ENCODE measurements at regions not wholly inside any gene's neighbourhood (a gene's known extent, or its start where the extent isn't known, plus 50 kb on each side); places are given as distances from the start of the nearest gene placed in this dataset.
A peak's percentile ranks its signal among the peaks of the same experiment; 100 is the strongest.

DNA sequence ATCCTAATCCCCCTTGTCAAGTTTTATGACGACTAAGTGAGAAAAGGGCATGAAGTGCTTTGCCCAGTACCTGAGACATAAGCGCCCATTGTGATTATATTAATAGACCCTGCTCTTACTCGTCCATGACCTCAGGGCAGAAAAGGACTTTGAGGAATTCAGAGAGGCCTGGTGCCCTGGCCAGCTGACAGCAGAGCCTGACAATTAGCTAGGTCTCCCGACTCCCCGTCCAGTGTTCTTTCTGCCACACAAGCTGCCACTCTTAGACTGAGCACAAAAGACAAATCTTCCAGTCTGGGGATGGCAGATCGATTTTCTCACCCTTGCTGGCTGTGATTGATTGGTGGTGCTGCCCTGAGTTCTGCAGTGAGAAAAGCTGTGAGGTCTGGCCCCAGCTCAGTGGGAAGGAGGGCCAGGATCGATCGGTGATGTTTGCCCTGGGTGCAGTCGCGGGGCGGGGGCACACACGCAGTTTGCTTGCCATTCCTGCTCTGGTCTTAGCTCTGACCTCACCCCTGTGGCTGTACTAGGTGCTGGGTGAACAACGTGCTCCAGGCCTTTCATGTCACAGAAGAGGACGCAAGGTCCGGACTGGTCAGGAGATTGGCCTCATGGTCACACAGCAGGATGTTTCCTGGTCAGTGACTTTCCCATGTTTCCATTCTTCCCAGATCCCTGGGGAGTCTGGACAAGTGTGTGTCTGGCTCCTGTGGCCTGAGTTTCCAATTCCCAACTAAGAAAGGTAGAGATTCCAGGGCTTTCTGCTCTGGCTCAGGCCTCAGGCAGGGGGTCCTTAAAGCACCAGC, 67.4 kb upstream of the TLE3 start:
- no peak for DNase-seq (ENCODE audit: low read depth, low spot score)

DNA sequence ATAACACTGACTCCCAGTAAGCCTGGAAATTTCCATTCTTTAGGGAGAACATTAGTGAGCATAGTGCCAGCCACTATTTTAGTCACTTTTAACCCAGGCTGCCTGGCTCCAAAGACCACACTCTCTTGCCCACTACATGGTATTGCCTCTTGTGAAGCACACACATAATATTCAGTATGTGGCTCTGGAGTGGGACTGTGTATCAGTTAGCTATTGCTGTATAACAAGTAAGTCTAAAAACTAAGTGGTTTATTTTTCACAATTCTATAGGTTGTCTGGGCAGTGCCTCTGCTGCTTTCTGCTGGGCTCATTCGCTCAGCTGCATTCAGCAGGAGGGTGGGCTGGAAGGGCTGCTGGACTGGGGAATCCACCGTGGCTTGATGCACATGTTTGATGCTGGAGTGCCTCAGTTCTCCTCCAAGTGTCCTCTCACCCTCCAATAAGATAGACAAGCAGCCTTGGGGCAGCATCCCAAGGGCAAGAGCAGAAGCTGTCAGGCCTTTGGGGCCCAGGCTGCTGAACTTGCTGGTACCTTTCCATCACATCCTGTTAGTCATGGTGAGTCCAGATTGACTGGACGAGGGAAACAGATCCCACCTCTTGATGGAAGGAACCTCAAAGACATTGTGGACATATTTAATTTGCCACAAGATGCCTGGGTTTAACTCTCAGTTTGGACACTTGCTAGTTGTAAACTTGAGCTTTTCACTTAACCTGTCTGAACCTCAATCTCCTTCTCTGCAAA, 66.6 kb upstream of the TLE3 start:
- no peak for DNase-seq (ENCODE audit: low read depth, low spot score)

DNA sequence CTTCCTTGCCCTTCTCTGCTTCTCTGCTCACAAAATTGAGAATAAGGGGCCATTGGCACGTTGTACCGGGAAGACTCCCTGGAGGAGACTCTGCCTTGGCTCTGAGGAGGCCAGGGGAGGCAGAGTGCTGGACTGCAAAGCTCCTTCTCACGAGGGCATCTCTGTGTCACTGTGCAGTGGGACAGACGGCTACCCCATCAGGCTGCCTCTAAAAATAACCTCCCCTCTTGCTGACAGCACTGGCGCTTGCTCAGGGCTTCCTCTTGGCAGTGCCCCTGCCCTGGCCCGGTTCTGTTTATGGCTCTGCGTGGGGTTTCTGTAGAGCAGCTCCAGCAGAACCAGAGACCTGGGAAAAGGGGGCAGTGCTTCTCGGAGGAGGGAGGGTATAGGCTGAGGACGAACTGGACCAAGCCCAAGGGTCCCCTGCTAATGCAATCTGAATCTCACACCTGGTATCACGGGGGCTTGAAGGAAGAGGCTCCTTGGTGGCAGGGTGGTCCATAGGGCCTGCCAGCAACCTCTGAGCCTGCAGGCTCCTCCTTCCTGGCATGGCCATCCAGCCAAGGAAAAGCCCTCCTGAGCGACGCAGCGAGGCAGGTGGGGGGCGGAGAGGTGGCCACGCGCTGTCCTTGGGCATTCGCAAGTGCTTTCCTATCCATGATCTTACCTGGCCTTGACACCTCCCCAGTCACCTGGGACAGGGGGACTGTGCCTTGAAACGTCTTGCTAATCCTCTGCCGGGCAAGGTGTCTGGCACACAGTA, 63.3 kb upstream of the TLE3 start:
- DNase-seq (ENCODE audit: low read depth, low spot score) = no peak

DNA sequence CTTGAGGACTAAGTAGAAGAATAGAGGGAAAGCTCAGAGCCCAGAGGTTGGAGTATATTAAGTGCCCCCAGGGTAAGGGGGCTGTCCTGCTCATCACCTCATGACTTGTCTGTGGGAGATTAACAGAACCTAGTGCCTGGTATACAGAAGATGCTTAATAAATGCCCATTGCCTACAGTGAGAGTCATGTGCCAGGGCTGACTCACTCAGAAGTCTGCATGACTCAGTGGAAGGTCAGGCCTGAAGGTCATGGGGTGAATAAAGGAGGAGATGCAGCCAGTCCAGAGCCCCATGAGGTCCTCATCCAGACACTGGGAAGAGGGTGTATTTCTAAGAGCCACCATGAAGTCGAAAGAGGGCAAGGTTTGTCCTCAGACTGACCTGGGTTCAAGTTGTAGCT, 62.5 kb upstream of the TLE3 start:
- DNase-seq (ENCODE audit: low read depth, low spot score) = no peak

DNA sequence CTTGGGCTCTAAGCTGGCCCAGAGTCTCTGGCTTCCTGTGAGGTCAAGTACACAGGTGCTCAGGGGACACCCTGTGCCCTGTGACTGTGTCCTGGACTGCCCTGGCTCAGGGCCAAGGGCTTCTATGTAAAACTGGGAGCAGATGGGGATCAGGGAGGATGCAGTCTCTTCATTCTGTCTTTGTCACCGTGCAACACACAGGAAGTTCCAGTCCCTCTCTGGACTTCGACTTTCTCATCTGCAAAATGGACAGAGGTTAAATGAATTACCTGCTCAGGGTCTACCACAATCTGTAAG, 61.9 kb upstream of the TLE3 start:
- DNase-seq (ENCODE audit: low read depth, low spot score) = no peak

DNA sequence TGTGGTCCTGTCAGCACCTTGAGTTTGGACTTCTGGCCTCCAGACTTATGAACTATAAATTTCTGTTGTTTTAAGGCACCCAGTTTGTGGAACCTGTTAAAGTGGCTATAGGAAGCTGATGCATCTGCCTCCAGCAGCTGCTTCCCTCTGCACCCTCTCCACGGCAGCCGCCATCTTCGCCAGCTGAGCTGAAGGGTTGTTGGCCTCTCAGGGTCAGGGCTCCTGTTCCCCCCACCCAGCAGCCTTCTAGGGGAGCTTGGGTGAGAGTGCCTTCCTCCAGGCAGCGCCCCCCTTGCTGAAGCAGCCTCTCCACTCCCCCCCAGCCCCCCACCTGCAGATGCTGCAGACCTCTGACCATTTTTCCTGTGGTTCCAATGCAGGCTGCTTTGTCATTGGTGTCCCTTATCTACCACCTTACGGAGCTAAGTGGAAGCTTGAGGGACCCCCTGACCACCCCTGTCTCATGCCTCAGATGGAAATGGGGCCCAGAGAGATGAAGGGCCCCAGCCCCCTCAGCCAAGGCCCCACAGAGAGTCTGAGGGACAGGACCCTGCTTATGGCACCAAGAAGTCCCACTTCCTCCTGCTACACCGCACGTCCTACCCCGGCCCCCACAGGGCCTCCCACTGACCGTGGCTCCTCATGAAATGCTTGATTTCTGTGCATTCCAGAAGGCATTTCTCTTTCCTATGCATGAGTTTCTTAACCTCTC, 61.4 kb upstream of the TLE3 start:
- no peak for DNase-seq (ENCODE audit: low read depth, low spot score)

DNA sequence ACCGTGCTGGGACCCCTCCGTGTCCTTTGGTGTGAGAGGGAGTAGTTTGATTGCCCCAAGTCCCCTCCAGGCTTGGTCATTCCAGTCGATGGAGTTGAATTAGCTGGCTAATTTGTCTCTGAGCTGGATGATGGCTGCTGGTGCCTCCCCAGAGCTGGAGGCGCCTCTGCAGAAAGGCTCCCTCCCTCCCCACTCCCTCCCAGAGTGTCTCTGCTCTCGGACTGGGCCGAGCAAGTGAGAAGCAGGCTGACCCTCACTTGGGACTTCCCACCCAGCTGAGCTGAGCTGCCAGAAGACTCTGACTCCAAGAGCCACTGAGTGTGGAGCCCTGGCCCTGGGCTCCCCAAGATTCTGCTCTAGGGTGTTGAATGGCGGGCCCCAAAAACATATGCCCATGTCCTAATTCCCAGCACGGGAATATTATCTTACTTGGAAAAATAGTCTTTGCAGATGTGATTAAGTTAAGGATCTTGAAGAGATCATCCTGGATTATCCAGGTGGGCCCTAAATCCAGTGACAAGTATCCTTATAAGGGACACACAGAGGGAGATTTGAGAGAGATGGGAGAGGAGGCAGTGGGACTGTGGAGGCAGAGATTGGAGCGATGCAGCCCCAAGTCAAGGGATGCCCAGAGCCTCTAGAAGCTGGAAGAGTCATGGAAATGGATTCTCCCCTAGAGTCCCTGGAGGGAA, 60.7 kb upstream of the TLE3 start:
- DNase-seq (ENCODE audit: low read depth, low spot score) = no peak

DNA sequence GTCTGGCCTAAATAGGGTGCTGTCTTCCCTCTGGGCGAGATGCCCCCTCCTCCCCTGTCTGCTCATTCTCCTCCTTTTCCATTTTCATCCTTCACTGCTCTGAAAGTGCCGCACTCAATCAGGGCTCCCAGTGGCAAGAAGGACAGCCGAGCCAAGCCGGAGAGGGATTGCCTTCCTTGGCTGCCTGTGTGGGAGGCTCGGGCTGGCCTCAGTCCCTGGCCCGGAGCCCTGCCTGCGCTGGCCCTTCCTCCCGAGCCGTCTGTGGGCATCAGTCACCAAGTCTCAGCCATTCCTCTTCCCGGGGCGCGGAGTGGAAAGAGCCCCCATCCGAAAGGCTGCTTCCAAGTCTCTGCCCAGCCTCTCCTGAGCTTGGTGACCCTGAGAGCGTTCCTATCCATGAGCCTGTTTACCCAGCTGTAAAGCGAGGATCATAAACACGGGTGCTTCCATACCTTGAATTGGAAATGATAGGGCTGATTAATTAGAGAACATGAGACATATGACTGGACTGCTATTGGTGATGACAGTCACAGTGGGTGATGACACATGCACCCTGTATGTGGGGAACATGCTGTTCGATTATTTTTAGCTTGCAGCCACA, 59.1 kb upstream of the TLE3 start:
- DNase-seq (ENCODE audit: low read depth, low spot score) = no peak

DNA sequence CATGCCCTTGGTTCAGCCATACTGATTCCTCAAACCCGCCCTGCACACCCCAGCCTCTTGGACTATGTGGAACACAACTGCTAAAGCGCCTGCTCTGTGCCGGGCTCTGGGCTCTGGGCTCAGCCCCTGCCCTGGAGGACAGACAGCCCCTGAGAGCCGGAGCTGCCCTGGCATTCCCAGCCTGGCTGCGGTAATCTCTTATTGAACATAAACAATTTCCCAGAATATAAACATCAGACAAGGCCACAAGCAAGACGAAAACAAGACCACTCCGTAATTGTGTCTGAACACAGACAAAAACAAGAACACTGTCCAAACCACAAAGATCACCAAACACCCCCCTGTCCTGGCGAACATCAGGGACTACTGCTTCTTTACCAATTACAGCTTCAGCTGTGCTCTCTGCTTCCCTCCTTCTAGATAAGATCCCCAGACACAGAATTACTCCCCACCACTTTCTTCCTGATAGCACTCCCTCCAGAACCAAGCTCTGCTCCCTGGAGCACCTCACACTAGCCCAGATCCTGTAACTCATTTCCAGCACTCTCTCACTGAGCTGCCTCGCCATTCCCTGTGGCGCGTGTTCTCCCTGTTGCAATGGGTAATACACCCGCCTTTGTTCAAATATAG, 57.1 kb upstream of the TLE3 start:
- no peak for DNase-seq (ENCODE audit: low read depth, low spot score)

DNA sequence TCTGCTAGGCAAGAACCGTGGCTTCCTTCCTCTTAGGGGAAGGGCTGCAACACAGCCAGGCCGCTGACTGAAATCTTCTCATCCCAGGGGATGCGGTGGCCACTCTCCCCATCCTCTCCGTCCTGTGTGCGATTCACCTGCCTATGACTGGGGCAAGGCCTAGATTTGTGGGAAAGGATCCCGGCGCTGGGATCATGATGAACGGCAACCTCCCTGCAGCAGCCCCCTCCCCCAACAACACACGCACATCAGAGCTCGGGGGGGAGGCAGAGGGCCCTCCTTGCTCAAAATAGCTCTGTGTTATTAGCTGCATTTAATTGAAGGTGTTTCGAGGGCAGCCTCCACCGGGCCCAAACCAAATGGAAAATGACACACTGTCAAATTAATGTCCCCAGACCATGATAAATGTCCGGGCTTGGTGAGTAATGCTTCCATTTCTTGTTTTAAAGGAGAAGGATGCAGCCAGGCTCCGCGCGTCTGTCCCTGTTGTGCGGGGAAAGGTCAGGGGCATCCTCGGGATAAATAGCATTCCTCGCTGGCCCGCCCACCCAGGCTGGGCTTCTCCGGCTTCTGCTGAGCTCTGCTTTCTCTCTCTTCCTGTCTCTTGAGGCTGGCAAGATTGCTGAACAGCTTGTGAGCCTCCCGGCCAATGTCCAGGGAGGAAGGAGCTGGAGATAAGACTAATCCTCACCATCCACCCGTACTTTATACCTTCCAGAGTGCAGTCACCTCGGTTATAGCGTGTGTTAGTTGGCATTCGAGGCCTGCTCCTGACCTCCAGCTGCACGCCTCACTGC, 56.4 kb upstream of the TLE3 start:
- no peak for DNase-seq (ENCODE audit: low read depth, low spot score)

DNA sequence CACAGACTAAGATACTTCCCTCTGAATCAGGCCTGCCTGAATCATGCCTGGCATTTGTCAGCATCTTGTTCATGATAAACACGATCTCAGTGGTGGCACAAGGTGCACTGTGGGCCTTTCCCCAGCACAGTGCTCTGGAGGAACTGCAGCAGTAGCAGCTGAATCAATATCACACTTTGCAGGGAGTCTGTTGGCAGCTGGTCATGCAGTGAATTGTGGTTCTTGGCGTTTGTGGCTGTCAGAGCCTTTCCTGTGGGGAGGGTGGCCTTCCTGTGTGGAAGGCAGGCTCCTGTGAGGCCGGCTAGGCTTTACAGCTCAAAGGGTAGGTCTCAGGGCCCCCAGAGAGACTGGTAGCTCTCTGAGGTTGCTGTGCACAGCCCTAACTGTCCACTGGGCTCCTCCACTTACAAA, 54.4 kb upstream of the TLE3 start:
- peak; percentile 82 for DNase-seq (ENCODE audit: low read depth, low spot score)

DNA sequence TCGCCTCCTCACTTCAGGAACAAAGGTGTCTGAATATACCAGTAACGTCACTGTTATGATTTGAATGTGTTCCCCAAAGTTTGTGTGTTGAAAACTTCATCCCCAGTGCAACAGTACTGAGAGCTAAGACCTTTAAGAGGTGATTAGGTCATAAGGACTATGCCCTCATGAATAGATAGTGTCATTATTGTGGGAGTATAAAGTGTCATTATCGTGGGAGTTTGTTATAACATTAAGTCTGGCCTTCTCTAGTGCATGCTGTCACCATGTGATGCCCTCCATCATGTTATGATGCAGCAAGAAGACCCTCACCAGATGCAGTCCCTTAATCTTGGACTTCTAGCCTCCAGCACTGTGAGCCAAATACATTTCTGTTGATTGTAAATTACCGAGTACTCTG, 53.7 kb upstream of the TLE3 start:
- no peak for DNase-seq (ENCODE audit: low read depth, low spot score)

DNA sequence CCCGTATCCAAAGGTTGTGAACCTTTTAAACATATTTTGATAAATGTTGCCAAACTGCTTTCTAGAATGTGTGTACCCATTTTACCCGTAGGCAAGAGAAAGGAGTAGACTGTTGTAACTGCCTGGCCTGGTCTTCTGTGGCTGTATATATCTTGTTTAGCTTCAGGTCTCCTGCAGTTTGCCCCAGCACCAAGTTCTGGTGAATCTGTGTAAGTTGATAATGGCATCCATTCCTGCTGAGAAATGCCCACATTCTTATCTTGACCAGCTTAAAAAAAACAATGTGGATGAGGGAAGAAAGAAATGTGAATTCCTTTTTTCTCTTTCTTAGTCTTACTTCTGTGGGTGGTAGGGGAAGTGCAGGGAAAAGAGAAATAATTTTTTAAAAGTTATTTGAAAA, 53.3 kb upstream of the TLE3 start:
- DNase-seq (ENCODE audit: low read depth, low spot score) = no peak

DNA sequence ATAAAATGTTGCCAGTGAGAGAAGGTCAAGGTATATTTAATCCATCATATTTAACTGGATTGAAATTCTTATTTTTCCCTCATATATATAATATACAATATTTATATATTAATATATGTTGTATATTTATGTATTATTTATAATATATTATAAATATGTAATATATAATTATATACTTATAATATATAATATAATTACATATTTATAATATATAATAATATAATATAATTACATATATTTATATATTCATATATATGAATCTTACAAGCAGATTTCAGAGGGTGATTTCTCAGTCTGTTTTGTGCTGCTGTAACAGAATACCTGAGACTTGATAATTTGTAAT, 52.7 kb upstream of the TLE3 start:
- DNase-seq (ENCODE audit: low read depth, low spot score) = no peak

DNA sequence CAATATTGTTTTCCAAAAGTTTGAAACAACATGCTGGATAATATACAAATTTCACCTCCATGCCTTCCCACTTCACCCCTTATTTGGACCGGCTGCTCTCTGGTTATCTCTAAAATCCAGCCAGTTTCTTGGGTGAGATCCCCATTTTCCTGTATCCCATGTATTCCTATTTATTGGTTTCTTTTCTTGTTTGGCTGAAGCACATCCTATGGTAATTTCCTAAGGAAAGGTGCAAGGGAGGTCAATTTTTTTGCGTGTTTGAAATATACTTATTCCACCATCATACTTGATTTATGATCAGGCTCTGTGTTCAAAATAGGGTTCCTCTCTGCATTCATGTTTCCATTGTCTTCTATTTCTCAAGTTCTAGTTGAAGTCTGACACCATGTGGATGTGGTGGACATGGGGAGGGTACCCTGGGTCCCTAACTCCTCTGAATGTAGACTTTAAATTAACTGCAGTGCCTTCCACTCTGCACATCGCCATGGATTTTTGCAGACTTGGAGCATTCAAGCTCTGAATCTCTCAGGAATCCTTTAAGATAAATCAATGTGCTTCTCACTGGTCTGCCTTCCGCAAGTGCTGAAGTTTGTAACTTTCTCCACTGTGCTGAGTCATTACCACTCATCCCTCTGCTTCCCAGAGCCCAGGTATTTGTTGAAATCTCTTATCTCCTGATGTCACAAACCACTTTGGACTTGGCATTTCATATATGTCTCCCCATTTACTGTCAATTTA, 52.1 kb upstream of the TLE3 start:
- no peak for DNase-seq (ENCODE audit: low read depth, low spot score)

DNA sequence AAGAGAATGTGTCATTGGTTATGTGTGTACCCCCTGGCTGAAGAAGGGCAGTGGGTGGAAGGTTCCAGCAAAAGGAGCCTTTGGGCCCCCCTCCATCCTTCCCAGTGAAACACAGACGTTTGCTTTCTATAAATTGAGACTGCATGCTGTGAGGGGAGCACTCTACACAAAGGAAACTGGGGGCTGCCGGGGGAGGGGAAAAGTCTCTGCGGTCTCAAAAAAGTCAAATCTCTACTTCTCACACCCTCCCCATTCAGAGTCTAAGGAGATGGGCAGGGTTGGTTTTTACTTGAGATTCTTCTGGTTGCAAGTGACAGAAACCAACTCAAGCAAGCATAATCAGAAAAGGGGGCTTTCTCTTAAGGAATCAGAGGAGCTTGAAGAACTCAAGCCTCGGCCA, 50.1 kb upstream of the TLE3 start:
- DNase-seq (ENCODE audit: low read depth, low spot score) = no peak

Data from brain pericyte (primary cell).